ENCODE measurements at regions not wholly inside any gene's neighbourhood (a gene's known extent, or its start where the extent isn't known, plus 50 kb on each side); places are given as distances from the start of the nearest gene placed in this dataset.

DNA sequence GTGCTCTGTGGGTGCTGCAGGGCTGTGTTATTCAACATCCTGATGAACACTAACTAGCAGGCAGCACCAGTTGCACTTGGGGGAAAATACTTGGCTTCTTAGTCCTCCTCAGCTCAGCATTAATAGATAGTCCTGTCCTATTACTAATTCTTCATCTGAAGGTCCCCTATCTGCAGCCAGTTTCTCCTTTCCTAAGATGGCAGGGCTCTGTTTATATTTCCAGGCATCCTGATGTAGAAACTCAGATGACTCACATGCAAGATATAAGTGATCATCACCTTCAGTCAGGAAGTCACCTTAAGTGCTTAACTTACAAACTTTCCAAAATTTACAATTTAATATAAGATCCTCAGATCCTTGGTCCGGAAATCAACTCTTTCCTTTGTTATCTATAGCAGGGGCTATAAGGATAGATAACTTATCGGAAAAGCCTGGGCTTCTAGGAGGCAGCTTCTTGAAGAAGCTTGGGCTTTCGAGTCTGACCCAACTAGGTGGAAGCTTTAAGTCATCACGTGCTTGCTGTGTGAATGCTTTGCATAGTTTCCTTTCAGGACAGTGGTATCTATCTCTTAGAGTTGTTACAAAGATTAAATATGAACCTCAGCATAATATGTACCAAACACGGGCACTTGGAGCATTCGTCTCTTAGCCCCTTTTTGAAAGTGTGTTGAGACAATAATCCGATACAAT, 181.0 kb upstream of the GRIP1 start:
- no peak for DNase-seq

GRCh38 chr12:66860752-66861750, 182.2 kb upstream of the GRIP1 start:
- DNase-seq, result peak; percentile 64

DNA sequence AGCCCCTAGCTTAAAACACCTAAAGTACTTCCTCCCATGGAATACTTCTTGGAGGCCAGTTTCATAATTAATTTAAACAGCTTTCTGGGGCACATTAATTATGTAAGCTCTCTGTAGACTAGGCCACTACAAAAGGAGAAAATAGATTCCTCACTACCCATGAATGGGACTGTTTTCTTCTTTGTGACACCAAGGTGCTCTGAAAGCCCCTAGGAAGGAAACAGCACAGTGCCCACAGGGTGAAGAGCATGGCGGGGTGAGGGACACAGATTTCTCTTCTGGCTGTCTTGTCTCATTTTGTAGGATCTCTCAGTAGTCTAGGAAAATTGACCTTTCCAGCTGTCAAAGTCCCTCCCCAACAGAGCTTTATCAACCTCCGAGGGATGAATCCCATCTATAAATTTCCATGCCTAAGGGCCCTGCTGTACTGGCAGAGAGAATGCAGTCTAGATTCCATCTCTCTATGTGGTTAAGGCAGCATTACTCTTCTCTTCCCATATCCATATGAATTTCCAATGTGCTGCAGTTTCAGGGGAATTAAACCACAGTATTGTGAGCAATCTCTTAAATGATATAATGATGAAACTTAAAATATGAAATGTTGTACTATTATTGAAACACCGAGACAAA, 183.6 kb upstream of the GRIP1 start:
- DNase-seq, result no peak

DNA sequence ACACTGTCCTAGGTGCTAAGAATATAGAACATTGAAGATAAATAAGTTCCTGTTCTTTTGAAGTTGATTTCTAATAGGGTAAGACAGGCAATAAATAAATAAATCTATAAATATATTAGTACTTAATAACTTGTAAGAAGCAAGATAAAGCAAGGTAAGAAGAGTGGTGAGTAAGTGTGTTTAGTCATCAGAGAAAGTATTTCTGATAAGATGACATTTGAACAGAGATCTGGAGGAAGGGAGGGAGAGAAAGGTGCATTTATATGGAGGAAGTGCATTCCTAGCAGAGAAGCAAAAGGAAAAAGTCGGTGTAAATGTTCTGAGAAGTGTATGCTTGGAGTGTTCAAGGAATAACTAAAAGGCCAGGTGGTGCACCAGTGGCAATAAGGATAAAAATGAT, 184.4 kb upstream of the GRIP1 start:
- DNase-seq, result no peak

DNA sequence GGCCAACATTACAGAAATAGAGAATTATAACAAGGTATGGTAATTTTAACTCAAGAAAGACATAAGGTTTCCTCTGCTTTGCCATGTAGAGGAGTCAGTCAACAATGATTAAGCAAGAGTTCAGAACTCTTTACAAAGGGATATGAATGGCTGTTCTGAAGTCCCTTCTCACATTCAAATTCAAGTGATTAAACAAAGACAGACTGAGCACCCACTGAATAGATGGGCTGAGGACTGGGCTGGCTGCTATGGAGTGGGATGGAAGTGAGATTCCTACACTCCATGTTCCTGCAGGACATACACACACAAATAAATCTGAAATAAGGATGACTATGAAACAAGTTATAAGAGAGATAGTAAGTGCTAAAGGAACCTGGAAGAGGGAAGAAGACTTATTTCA, 199.0 kb upstream of the GRIP1 start:
- no peak for DNase-seq

DNA sequence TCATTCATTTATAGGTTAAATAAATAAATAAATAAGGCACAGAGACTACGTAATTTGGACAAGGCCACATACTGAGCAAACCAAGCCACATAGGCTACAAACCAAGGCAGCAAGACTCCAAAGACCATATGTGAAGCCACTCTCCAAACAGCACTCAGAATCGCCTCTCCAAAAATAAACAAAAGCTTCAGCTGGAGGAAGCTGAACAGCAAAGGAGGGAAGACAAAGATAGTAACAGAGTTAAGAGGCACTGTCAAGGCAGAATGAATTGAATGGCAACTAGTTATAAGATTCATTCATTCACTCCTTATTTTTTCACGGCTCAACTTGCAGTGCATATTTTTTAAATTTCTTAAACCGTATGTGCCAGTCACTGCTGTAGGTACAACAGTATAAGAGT, 200.5 kb upstream of the GRIP1 start:
- DNase-seq, result peak; percentile 86

- DNase-seq, result no peak
These were observed 202.5 kb upstream of the GRIP1 start for GRCh38 chr12:66881386-66881785.

DNA sequence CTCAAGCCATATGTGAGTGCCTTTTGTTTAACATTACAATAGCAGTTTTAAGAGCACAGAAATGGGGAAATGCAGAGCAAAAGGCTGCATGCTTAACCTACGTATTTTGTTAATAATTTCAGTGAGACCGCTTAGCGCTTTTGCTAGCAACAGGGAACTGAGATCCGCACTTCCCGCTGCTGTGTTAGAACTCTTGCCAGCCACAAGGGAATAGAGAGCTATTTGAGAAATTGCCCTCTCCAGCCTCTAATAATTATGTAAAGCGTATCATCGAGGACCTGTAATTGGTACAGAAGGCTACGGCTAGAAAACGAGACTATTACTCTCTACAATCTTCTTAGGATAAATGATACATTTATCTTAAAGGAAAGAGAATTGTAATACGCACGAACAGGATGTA, 205.2 kb upstream of the GRIP1 start:
- peak; percentile 22 for DNase-seq

GRCh38 chr12:66885115-66885875, 206.4 kb upstream of the GRIP1 start:
- DNase-seq, result no peak

- no peak for DNase-seq
These were observed 217.9 kb upstream of the GRIP1 start for GRCh38 chr12:66896797-66897196.

GRCh38 chr12:66898700-66899469, 220.0 kb upstream of the GRIP1 start:
- DNase-seq, result peak; percentile 27

- DNase-seq, result no peak
These were observed 220.7 kb upstream of the GRIP1 start for GRCh38 chr12:66899588-66899987.

DNA sequence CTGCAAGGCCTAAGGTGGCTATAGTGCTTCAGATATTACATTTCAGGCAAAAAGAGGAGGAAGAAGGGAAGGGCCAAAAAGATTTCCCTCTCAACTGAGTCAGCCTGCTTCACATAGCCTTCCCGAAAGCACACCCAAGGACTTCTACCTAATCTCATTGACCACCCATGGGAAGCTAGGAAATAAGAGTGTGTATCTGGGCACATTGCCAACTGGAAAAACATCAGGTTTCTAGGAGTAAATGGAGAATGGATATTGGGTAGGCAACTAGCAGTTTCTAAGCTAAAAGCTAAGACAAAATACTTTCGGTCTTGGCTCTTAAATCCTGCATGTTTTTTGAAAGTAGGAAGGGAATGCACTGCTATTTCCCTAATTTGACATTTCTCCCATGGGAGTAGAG, 221.7 kb upstream of the GRIP1 start:
- peak; percentile 81 for DNase-seq

GRCh38 chr12:66901138-66901932, 222.5 kb upstream of the GRIP1 start:
- DNase-seq, result no peak

- DNase-seq, result no peak
These were observed 223.1 kb upstream of the GRIP1 start for GRCh38 chr12:66902020-66902419.

GRCh38 chr12:66903782-66904396, 225.0 kb upstream of the GRIP1 start:
- DNase-seq, result peak; percentile 36

GRCh38 chr12:66905201-66905600, 226.3 kb upstream of the GRIP1 start:
- DNase-seq, result no peak

GRCh38 chr12:66910366-66910974, 231.6 kb upstream of the GRIP1 start:
- no peak for DNase-seq

DNA sequence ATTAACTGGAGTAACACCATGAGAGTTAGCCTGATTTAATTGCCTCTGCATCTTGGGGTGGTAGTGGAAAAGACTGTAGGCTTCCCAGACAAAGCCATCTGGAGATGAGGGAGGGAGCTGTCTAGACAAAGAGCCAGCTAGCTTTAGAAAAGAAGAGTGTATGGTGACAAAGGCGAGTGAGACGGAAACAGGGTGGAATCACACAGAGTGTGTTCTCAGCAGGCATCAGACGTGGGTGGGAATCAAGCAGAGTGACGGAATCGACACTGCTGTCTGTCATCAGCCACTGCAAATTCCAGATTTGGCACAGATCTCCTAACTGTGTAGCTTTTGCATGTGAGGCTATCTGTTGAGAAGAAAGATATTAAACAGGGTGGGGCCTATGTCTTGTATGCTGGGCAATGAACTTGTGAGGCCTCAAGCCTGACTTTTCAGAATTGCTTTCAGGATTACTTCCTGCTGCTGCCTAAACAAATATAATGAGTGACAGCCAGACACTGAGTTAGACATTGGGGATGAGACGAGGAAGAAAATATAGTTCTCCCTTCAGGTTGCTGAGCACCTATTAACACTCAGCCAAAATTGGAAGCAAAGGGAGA, 236.5 kb upstream of the GRIP1 start:
- peak; percentile 87 for DNase-seq

GRCh38 chr12:66916189-66916588, 237.3 kb upstream of the GRIP1 start:
- DNase-seq, result peak; percentile 25
